H9 (cell line): ENCODE measurements at regions not wholly inside any gene's neighbourhood (a gene's known extent, or its start where the extent isn't known, plus 50 kb on each side); places are given as distances from the start of the nearest gene placed in this dataset.

Experiments
- DNase-seq: peaks from one replicate; pipeline ENCODE4 v3.0.0-alpha.2; 2017
- H2AFZ ChIP-seq: one replicate; pipeline ENCODE4 v1.6.1; 2013; ENCODE audit warnings: mild to moderate bottlenecking, low read length, control low read depth, moderate library complexity
- H2AK5ac ChIP-seq: 2 replicates; pipeline ENCODE4 v1.6.1; 2013; ENCODE audit warnings: low read length, control low read depth, mixed read lengths; ENCODE audit not compliant: insufficient read length
- H2BK120ac ChIP-seq: one replicate; pipeline ENCODE4 v1.6.1; 2013; ENCODE audit warnings: low read depth, mild to moderate bottlenecking, low read length, control low read depth, inconsistent platforms; ENCODE audit not compliant: poor library complexity, severe bottlenecking
- H2BK12ac ChIP-seq: 2 replicates; pipeline ENCODE4 v1.6.1; 2013; ENCODE audit warnings: low read length, control low read depth, mixed read lengths, low read depth; ENCODE audit not compliant: insufficient read length
- H2BK15ac ChIP-seq: 2 replicates; pipeline ENCODE4 v1.6.1; 2013; ENCODE audit warnings: low read depth, low read length, control low read depth
- H2BK20ac ChIP-seq: one replicate; pipeline ENCODE4 v1.6.1; 2013; ENCODE audit warnings: low read depth, mild to moderate bottlenecking, low read length, control low read depth, inconsistent platforms; ENCODE audit not compliant: poor library complexity, severe bottlenecking
- H2BK5ac ChIP-seq: 2 replicates; pipeline ENCODE4 v1.6.1; 2013; ENCODE audit warnings: low read length, control low read depth, mixed read lengths; ENCODE audit not compliant: insufficient read length
- H3K14ac ChIP-seq: 2 replicates; pipeline ENCODE4 v1.6.1; 2013; ENCODE audit warnings: low read length, control low read depth; ENCODE audit not compliant: insufficient read depth
- H3K18ac ChIP-seq: 2 replicates; pipeline ENCODE4 v1.6.1; 2013; ENCODE audit warnings: low read depth, mild to moderate bottlenecking, mixed read lengths, low read length, control low read depth; ENCODE audit not compliant: insufficient read length
- H3K23ac ChIP-seq: 2 replicates; pipeline ENCODE4 v1.6.1; 2013; ENCODE audit warnings: low read length, control low read depth, mixed read lengths, low read depth; ENCODE audit not compliant: insufficient read length
- H3K23me2 ChIP-seq: 2 replicates; pipeline ENCODE4 v1.6.1; 2013; ENCODE audit warnings: low read depth, mild to moderate bottlenecking, mixed read lengths, low read length, control low read depth; ENCODE audit not compliant: insufficient read length, poor library complexity, severe bottlenecking
- H3K27ac ChIP-seq: 2 replicates; pipeline ENCODE4 v1.5.1; 2013; ENCODE audit warnings: low read length, control low read depth, mixed read lengths, low read depth; ENCODE audit not compliant: insufficient read length
- H3K27me3 ChIP-seq: 2 replicates; pipeline ENCODE4 v1.6.1; 2013; ENCODE audit warnings: low read length, control low read depth, inconsistent platforms; ENCODE audit not compliant: insufficient read depth
- H3K4ac ChIP-seq: 2 replicates; pipeline ENCODE4 v1.6.1; 2013; ENCODE audit warnings: low read depth, mild to moderate bottlenecking, control low read depth, inconsistent platforms, low read length, moderate library complexity
- H3K4me1 ChIP-seq: 2 replicates; pipeline ENCODE4 v1.6.1; 2013; ENCODE audit warnings: low read length, control low read depth, inconsistent platforms; ENCODE audit not compliant: insufficient read depth
- H3K4me2 ChIP-seq: 2 replicates; pipeline ENCODE4 v1.6.1; 2013; ENCODE audit warnings: low read length, control low read depth, mixed read lengths; ENCODE audit not compliant: insufficient read length, insufficient read depth
- H3K56ac ChIP-seq: 2 replicates; pipeline ENCODE4 v1.6.1; 2013; ENCODE audit warnings: low read depth, mild to moderate bottlenecking, mixed read lengths, low read length, control low read depth; ENCODE audit not compliant: insufficient read length
- H3K79me1 ChIP-seq: 2 replicates; pipeline ENCODE4 v1.6.1; 2013; ENCODE audit warnings: low read depth, mild to moderate bottlenecking, moderate library complexity, low read length, control low read depth, inconsistent platforms; ENCODE audit not compliant: insufficient read depth, poor library complexity, severe bottlenecking
- H3K79me2 ChIP-seq: 2 replicates; pipeline ENCODE4 v1.6.1; 2013; ENCODE audit warnings: low read length, control low read depth, inconsistent platforms; ENCODE audit not compliant: insufficient read depth
- H3K9ac ChIP-seq: 2 replicates; pipeline ENCODE4 v1.6.1; 2013; ENCODE audit warnings: low read length, control low read depth, mixed read lengths; ENCODE audit not compliant: insufficient read length; ENCODE audit errors: extremely low read depth
- H3K9me3 ChIP-seq: one replicate; pipeline ENCODE4 v1.6.1; 2013; ENCODE audit warnings: low read depth, low read length, inconsistent platforms; ENCODE audit not compliant: control insufficient read depth
- H3T11ph ChIP-seq: one replicate; pipeline ENCODE4 v1.6.1; 2013; ENCODE audit warnings: mild to moderate bottlenecking, low read length, control low read depth, inconsistent platforms
- H4K20me1 ChIP-seq: one replicate; pipeline ENCODE4 v1.6.1; 2013; ENCODE audit not compliant: control insufficient read depth, insufficient read length, insufficient read depth
- H4K5ac ChIP-seq: 2 replicates; pipeline ENCODE4 v1.6.1; 2013; ENCODE audit warnings: low read depth, mild to moderate bottlenecking, mixed read lengths, low read length, control low read depth; ENCODE audit not compliant: insufficient read length
- H4K8ac ChIP-seq: replicated peaks from 2 replicates; pipeline ENCODE4 v1.6.1; 2013; ENCODE audit warnings: low read length, control low read depth, mixed read lengths, low read depth; ENCODE audit not compliant: insufficient read length
- H4K91ac ChIP-seq: 2 replicates; pipeline ENCODE4 v1.6.1; 2013; ENCODE audit warnings: low read depth, mild to moderate bottlenecking, moderate library complexity, mixed read lengths, low read length, control low read depth; ENCODE audit not compliant: insufficient read length
- H3K27ac Mint-ChIP-seq, 3 experiments: 2 replicates in 2 of 3; 3 replicates in 1 of 3; pipeline ENCODE4 v1.8.0; 2020 to 2021; ENCODE audit warnings: mixed read lengths in 3 of 3, mild to moderate bottlenecking in 1 of 3, moderate library complexity in 1 of 3
- H3K27me3 Mint-ChIP-seq: 2 replicates; pipeline ENCODE4 v1.8.0; 2021; ENCODE audit warnings: low read depth, mild to moderate bottlenecking, moderate library complexity, mixed read lengths
- H3K36me3 Mint-ChIP-seq, 3 experiments: 2 replicates in 2 of 3; 3 replicates in 1 of 3; pipeline ENCODE4 v1.8.0; 2020 to 2021; ENCODE audit warnings: low read depth in 3 of 3, mixed read lengths in 3 of 3; ENCODE audit not compliant: insufficient read depth in 1 of 3
- H3K4me1 Mint-ChIP-seq, 2 experiments: 2 replicates each; pipeline ENCODE4 v1.8.0; 2020; ENCODE audit warnings: mixed read lengths in 2 of 2
- H3K4me3 Mint-ChIP-seq, 2 experiments: 2 replicates in 1 of 2; 3 replicates in 1 of 2; pipeline ENCODE4 v1.8.0; 2020 to 2021; ENCODE audit warnings: mild to moderate bottlenecking in 2 of 2, mixed read lengths in 2 of 2, moderate library complexity in 1 of 2
- H3K9me3 Mint-ChIP-seq, 2 experiments: 2 replicates in 1 of 2; 3 replicates in 1 of 2; pipeline ENCODE4 v1.8.0; 2020; ENCODE audit warnings: mild to moderate bottlenecking in 2 of 2, mixed read lengths in 2 of 2, moderate library complexity in 1 of 2
- WGBS: extraction: QIAGEN DNeasy Blood & Tissue Kit; methylation state at CpG from one replicate; pipeline ENCODE4 v1.1.7; 2013; ENCODE audit warnings: missing lambda C conversion rate, low lambda C conversion rate, mixed read lengths; ENCODE audit not compliant: insufficient read length; ENCODE audit errors: extremely low coverage; 5-methylcytosine and 5-hydroxymethylcytosine counted together
- TF ChIP-seq, protein P1 (sequence below): fragments of 200-600 bp; sonication (generic); conservative IDR thresholded peaks from 3 replicates; pipeline ENCODE4 v1.8.0; 2021; ENCODE audit warnings: antibody characterized with exemption, mild to moderate bottlenecking

DNA sequence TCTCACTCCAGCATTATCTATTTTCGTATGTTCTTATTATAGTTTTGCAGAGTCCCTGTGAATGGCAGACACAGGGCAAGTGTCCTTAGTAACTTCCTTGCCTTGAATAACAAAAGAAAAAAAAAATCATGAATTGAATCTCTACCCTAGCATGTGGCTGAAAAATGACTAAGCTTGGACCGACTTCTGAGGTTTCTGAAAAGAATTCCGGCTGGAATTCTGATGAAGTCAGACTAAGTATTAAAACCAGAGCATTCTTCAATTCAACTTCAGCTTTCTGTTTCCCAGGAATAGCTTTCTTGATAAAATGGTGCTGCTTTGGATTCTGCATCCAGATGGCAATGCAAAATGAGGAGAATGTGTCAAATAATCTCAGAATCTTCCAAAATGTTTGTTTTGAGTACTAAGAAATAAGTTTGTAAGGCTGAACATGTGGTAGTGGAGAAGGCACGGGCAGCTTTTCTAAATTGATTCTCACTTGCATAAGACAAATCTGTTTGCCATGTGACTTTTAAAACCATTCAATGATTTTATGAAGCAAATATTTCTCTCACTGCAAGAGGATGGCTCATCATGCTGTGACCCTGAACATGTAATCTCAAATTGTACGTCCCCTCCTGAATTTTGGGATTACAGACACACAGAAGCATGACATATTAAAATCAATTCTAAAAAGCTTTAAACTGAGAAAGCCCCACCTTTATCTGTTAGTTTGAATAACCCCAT, 1462.8 kb upstream of the LRRTM1 start:
- Mint-ChIP-seq H3K27me3 (no peaks in the 10 kb centered on the region), H3K36me3 (no peaks in the 10 kb centered on the region), H3K27ac (no peak overlapping the region), H3K4me3 (no peak overlapping the region), H3K4me1 (no peaks in the 10 kb centered on the region), H3K9me3 (no peaks in the 10 kb centered on the region)
- Histone ChIP-seq H4K5ac (no peak overlapping the region), H3T11ph (no peak overlapping the region), H3K9me3 (no peaks in the 10 kb centered on the region), H2BK20ac (no peak overlapping the region), H3K14ac (no peak overlapping the region), H3K27ac (no peak overlapping the region), H4K91ac (no peak overlapping the region), H2AK5ac (no peak overlapping the region), H3K4me1 (no peaks in the 10 kb centered on the region), H4K8ac (no peak overlapping the region), H2BK12ac (no peak overlapping the region), H2BK120ac (no peak overlapping the region), H4K20me1 (no peaks in the 10 kb centered on the region), H2BK5ac (no peak overlapping the region), H2BK15ac (no peak overlapping the region), H3K23ac (no peak overlapping the region), H3K79me1 (no peaks in the 10 kb centered on the region), H3K27me3 (no peaks in the 10 kb centered on the region), H3K4me2 (no peak overlapping the region), H3K79me2 (no peaks in the 10 kb centered on the region), H3K4ac (no peak overlapping the region), H3K9ac (no peak overlapping the region), H2AFZ (no peak overlapping the region), H3K18ac (no peak overlapping the region), H3K56ac (no peak overlapping the region), H3K23me2 (no peaks in the 10 kb centered on the region)
- DNase-seq, result no peak
- TF ChIP-seq, protein P1, sequence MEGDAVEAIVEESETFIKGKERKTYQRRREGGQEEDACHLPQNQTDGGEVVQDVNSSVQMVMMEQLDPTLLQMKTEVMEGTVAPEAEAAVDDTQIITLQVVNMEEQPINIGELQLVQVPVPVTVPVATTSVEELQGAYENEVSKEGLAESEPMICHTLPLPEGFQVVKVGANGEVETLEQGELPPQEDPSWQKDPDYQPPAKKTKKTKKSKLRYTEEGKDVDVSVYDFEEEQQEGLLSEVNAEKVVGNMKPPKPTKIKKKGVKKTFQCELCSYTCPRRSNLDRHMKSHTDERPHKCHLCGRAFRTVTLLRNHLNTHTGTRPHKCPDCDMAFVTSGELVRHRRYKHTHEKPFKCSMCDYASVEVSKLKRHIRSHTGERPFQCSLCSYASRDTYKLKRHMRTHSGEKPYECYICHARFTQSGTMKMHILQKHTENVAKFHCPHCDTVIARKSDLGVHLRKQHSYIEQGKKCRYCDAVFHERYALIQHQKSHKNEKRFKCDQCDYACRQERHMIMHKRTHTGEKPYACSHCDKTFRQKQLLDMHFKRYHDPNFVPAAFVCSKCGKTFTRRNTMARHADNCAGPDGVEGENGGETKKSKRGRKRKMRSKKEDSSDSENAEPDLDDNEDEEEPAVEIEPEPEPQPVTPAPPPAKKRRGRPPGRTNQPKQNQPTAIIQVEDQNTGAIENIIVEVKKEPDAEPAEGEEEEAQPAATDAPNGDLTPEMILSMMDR, result no peak
- WGBS, result no CpG with 5 or more reads among the region's 5 CpGs
